Left ventricle myocardium superior (tissue), 1 donor: ENCODE measurements at regions not wholly inside any gene's neighbourhood (a gene's known extent, or its start where the extent isn't known, plus 50 kb on each side); places are given as distances from the start of the nearest gene placed in this dataset.
"Not testable (repeated sequence)": the region's sequence is repeated elsewhere in the genome, so short reads cannot be mapped to it uniquely, and the experiment has no call there.

Experiments
- ATAC-seq: fragments of 200-7000 bp; cut with Tn5 transposase; one replicate; pipeline ENCODE4 v1.9.1; 2020; ENCODE audit warnings: mild to moderate bottlenecking, moderate library complexity
- DNase-seq: peaks from one replicate; pipeline ENCODE4 v3.0.0-alpha.2; 2020
- intact Hi-C: fragments of 100-400 bp; cut with micrococcal nuclease; formaldehyde crosslinking; loops from one replicate; pipeline ENCODE4 v1.11.0; 2022
- donor health status: DM: no; HTN: yes; CAD: no; lungs with severe emphysema.

DNA sequence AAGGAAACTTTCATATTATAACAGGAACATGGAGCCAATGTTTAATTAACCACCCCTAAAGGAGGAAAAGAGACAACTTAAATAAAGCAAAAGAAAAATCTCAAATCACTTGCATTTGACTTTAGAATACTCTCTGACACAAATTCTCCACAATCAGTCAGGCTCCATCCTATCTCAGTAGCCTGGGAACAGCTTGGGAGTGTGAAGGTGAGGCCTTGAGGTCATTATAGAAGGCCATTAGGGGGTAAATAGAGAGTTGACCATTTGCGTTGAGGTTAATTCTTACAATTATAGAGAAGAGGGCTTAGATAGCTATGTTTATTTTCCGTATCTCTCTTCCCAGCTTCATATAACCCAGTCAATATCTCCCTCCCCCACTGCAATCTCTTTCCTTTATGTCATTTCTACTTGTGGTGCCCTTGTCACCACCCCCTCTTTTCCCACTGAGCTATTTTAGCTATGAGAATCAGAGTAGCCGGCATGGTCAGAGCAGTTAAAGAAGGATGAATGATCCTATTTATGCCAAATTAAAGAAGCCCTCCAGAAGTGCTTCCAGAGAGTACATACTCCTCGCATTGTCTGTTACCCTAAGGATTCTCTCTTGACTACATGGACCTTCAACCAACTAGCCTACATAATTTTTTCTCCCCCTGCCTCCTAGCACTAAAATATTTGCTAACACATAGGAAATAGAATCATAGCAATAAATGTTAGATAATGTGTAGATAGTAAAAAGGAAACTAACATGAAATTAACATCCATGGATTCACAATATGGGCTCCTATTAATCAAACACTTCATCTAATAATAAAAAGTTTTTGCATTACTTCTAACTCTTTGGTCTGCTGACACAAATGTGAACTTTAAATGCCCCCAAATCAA, 135.2 kb upstream of the KRR1 start:
- intact Hi-C loops: no loop called here
- ATAC-seq (peak; percentile 75), DNase-seq (no peak)

- ATAC-seq: no peak
- no peak for DNase-seq
- intact Hi-C loops: no loop called here
Measured at GRCh38 chr12:75644472-75645072, 133.2 kb upstream of the KRR1 start.

DNA sequence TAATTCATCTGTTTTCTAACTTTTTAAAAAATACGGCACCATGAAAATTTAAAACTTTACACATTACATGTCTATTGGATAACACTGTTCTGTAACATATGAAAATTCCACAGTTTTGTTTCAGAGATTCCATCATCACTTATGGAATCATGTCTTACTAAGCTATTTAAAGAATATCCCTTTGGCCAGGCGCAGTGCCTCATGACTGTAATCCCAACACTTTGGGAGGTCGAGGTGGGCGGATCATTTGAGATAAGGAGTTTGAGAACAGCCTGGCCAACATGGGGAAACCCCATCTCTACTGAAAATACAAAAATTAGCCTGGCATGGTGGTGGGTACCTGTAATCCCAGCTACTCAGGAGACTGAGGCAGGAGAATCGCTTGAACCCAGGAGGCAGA, 131.7 kb upstream of the KRR1 start:
- DNase-seq, ATAC-seq, intact Hi-C loops: not testable (repeated sequence)

DNA sequence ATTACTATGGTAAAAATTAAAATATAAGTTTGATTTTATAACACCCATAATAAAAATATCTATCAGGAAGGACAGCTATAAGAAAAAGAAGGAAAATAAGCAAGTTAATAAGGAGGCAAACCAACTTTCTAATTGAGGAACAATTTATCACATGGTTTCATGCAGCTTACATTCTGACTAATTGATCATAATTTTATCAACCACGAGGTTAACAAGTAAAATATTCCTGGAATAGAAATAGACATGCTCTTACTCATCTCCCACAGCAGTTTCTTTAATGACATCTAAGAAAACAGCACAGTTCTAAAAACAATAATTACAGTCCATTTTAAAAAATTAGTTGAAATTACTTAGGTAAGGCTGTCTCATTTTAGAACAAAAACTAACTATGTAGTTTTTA, 130.8 kb upstream of the KRR1 start:
- no peak for DNase-seq
- ATAC-seq: no peak
- intact Hi-C loops: no loop called here

- intact Hi-C loops: no loop called here
- DNase-seq (no peak), ATAC-seq (no peak)
Measured at GRCh38 chr12:75641031-75641780, 129.8 kb upstream of the KRR1 start.

GRCh38 chr12:75638792-75639191, 127.4 kb upstream of the KRR1 start:
- intact Hi-C loops: no loop called here
- no peak for DNase-seq
- no peak for ATAC-seq

DNA sequence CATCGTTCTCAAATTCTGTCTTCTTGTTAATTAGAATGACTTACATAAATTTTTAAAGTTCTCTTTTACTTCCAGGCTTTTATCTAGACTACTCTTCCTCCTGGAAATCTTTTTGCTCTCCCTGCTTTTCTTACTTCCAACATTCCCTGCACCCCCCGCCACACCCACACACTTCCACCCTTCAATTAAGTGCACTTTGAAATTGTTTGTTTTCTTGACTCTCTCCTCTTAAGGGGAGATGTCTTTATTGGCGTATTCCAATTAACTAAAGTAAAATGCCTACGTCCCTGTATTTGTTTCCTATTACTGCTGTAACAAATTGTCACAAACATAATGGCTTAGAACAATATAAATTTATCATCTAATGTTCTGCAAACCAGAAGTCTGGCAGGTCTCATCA, 125.2 kb upstream of the KRR1 start:
- intact Hi-C loops: no loop called here
- DNase-seq: no peak
- ATAC-seq: no peak

- no peak for ATAC-seq
- intact Hi-C loops: no loop called here
- DNase-seq: no peak
Measured at GRCh38 chr12:75635606-75636444, 124.4 kb upstream of the KRR1 start.

- intact Hi-C loops: no loop called here
- ATAC-seq (no peak), DNase-seq (no peak)
Measured at GRCh38 chr12:75634244-75635222, 123.1 kb upstream of the KRR1 start.

- intact Hi-C loops: no loop called here
- DNase-seq (no peak), ATAC-seq (no peak)
Measured at GRCh38 chr12:75633789-75634188, 122.4 kb upstream of the KRR1 start.

DNA sequence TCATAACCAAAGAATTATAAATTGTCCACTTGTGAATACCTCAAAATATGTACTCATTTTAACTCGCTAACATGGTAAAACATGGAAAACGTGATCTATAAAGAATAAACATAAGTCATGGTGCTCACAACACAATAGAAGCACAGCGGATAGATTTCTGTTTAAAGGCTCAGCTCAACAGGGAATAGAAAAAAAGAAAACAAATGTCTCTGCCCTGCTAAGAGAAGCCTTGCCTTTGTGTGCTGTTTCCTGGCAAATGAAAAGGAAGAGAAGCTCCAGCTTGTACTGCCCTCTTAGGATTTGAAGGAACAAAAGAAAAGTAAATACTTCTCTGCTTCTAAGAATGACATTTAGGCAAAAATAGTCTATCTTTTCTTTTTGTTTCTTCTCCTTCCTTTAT, 121.0 kb upstream of the KRR1 start:
- intact Hi-C loops: no loop called here
- ATAC-seq (no peak), DNase-seq (no peak)

GRCh38 chr12:75631831-75632230, 120.4 kb upstream of the KRR1 start:
- no peak for DNase-seq
- intact Hi-C loops: no loop called here
- no peak for ATAC-seq

DNA sequence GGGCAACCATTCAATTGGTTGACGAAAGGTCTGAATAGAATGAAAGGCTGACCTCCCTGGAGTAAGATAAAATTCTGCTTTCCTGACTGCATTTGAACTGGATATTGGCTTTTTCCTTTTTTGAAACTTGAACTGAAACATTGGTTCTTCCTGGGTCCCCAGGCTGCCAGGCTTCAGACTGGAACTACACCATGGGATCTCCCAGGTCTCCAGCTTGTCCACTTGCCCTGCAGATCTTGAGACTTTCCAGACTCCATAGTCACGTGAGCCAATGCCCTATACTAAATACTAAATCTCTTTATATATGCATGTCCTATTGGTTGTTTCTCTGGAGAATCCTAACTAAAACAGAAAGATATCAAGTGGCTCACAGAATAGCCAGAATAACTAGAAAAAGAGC, 118.7 kb upstream of the KRR1 start:
- no peak for DNase-seq
- intact Hi-C loops: no loop called here
- no peak for ATAC-seq

- intact Hi-C loops: no loop called here
- ATAC-seq (no peak), DNase-seq (no peak)
Measured at GRCh38 chr12:75628916-75629315, 117.5 kb upstream of the KRR1 start.

DNA sequence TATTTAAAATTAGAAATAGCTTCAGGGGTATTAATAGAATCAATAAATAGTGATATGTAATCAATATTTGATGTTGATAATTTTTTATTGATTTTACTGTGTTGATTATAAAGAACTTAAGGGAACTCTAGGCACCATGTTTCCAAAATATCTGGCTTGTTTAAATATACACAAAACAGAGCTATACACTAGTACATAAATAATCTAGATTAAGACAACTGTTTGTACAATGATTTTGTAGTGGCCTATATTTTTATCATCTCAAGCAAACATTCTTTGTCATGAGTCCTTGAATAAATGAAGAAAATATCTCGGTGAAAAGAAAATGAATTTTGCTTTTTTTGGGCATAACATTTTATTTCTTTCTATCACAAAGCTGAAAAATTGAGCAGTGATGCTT, 117.1 kb upstream of the KRR1 start:
- no peak for ATAC-seq
- intact Hi-C loops: no loop called here

GRCh38 chr12:75623631-75624154, 112.3 kb upstream of the KRR1 start:
- ATAC-seq (peak; percentile 91), DNase-seq (no peak)
- intact Hi-C loops: no loop called here

More for the DNA sequence above, 117.1 kb upstream of the KRR1 start:
- DNase-seq: no peak

DNA sequence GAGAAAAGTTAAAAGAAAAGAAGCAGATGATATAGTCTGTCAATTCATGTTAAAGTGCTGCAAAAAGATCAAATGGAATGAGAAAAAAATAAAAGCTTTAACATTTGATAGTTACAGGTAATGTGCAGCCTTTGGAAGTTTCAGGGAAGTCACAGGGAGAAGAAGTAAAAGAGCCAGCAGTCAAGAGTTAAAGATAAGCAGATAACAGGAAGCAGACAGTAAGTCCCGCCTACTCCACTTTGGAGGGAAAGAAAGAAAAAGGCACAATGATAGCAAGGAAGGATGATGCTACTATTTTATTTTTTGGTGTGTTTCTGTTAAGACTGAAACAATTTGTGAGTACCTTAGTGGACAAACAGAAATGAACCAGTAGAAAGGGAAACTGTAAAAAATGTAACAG, 111.1 kb upstream of the KRR1 start:
- ATAC-seq (no peak), DNase-seq (no peak)
- intact Hi-C loops: no loop called here

GRCh38 chr12:75614396-75614795, 103.0 kb upstream of the KRR1 start:
- DNase-seq, ATAC-seq, intact Hi-C loops: not testable (repeated sequence)
